ENCODE measurements at regions not wholly inside any gene's neighbourhood (a gene's known extent, or its start where the extent isn't known, plus 50 kb on each side); places are given as distances from the start of the nearest gene placed in this dataset.

DNA sequence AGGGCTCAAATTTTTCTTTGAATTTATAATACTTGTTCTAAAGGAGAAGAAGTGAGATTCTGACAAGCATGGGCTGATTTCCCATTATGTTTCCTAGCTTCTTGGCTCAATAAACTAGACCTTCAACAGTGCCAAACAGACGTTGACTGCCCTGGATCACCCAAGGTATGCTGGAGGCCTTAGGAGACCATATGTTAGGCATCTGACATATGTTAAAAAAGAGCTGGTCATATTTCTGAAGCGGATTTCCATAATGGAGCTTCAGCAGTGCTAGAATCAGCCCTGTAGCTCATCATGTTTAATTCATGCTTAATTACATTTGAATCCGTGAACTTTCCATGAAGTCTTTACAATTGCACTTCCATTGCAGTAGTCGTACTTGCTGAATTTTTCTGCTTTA lies 653.3 kb downstream of the DIAPH3 start (continued):
- TF ChIP-seq, protein P1, sequence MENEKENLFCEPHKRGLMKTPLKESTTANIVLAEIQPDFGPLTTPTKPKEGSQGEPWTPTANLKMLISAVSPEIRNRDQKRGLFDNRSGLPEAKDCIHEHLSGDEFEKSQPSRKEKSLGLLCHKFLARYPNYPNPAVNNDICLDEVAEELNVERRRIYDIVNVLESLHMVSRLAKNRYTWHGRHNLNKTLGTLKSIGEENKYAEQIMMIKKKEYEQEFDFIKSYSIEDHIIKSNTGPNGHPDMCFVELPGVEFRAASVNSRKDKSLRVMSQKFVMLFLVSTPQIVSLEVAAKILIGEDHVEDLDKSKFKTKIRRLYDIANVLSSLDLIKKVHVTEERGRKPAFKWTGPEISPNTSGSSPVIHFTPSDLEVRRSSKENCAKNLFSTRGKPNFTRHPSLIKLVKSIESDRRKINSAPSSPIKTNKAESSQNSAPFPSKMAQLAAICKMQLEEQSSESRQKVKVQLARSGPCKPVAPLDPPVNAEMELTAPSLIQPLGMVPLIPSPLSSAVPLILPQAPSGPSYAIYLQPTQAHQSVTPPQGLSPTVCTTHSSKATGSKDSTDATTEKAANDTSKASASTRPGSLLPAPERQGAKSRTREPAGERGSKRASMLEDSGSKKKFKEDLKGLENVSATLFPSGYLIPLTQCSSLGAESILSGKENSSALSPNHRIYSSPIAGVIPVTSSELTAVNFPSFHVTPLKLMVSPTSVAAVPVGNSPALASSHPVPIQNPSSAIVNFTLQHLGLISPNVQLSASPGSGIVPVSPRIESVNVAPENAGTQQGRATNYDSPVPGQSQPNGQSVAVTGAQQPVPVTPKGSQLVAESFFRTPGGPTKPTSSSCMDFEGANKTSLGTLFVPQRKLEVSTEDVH (IDR thresholded peaks at IDR 0.05; ENCODE audit: low read depth, partially characterized antibody): no peak

GRCh38 chr13:59513686-59514085 lies 650.0 kb downstream of the DIAPH3 start:
- ChIA-PET SMC1A (ENCODE audit: uncharacterized antibody, unreplicated experiment) (no interaction called here), POLR2A (no interaction called here), RAD21 (ENCODE audit: unreplicated experiment) (no interaction called here), CTCF (no interaction called here)
- ATAC-seq: no peak
- no peak for DNase-seq (ENCODE audit: low read depth, low spot score)
- H3K36me3 ChIP-seq (ENCODE audit: control insufficient read depth in 2 of 2, insufficient read depth in 2 of 2, low read length in 1 of 2): no peaks in the 10 kb centered on the region
- no peaks in the 10 kb centered on the region for H4K20me1 ChIP-seq (ENCODE audit: control insufficient read depth, insufficient read depth)
- H2AFZ ChIP-seq (ENCODE audit: control insufficient read depth, low read depth, low read length): no peak overlapping the region
- intact Hi-C loops (cut with micrococcal nuclease; ENCODE audit: unreplicated experiment): no loop called here
- no peak overlapping the region for H3K9ac ChIP-seq (ENCODE audit: control insufficient read depth, insufficient read depth, low read length)
- in situ Hi-C loops (cut with MboI): no loop called here
- no peaks in the 10 kb centered on the region for H3K27me3 ChIP-seq (replicated peaks in 1 of 2; ENCODE audit: control insufficient read depth in 2 of 2, insufficient read depth in 2 of 2, low read length in 1 of 2)
- H3K4me2 ChIP-seq (ENCODE audit: control insufficient read depth, insufficient read depth): no peak overlapping the region
- H3K79me2 ChIP-seq (ENCODE audit: control insufficient read depth, insufficient read depth, low read length): no peaks in the 10 kb centered on the region
- WGBS (ENCODE audit: insufficient coverage, insufficient replicate concordance, low lambda C conversion rate, missing lambda C conversion rate): 0% methylated on average over 1 of the region's 1 CpG
- BruUV-seq (replicated peaks): no TSS peak
- TF ChIP-seq RBBP5 (conservative IDR thresholded peaks at IDR 0.05) (no peak), CREB1 (IDR thresholded peaks at IDR 0.05; ENCODE audit: low read depth) (no peak), DPF2 (IDR thresholded peaks at IDR 0.05) (no peak), CUX1 (IDR thresholded peaks at IDR 0.05; ENCODE audit: insufficient replicate concordance, low read depth, low read length) (no peak), ASH2L (IDR thresholded peaks at IDR 0.05; ENCODE audit: borderline replicate concordance, low read depth) (no peak), CEBPB (IDR thresholded peaks at IDR 0.05; ENCODE audit: borderline replicate concordance in 1 of 2, low read depth in 2 of 2, low read length in 2 of 2) (no peak), WRNIP1 (IDR thresholded peaks at IDR 0.05; ENCODE audit: borderline replicate concordance, low read depth, low read length) (no peak), TBL1XR1 (IDR thresholded peaks at IDR 0.05; ENCODE audit: low read depth, low read length) (no peak)
- TF ChIP-seq, protein P2, sequence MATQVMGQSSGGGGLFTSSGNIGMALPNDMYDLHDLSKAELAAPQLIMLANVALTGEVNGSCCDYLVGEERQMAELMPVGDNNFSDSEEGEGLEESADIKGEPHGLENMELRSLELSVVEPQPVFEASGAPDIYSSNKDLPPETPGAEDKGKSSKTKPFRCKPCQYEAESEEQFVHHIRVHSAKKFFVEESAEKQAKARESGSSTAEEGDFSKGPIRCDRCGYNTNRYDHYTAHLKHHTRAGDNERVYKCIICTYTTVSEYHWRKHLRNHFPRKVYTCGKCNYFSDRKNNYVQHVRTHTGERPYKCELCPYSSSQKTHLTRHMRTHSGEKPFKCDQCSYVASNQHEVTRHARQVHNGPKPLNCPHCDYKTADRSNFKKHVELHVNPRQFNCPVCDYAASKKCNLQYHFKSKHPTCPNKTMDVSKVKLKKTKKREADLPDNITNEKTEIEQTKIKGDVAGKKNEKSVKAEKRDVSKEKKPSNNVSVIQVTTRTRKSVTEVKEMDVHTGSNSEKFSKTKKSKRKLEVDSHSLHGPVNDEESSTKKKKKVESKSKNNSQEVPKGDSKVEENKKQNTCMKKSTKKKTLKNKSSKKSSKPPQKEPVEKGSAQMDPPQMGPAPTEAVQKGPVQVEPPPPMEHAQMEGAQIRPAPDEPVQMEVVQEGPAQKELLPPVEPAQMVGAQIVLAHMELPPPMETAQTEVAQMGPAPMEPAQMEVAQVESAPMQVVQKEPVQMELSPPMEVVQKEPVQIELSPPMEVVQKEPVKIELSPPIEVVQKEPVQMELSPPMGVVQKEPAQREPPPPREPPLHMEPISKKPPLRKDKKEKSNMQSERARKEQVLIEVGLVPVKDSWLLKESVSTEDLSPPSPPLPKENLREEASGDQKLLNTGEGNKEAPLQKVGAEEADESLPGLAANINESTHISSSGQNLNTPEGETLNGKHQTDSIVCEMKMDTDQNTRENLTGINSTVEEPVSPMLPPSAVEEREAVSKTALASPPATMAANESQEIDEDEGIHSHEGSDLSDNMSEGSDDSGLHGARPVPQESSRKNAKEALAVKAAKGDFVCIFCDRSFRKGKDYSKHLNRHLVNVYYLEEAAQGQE (IDR thresholded peaks at IDR 0.05; ENCODE audit: low read depth, low read length): no peak
- H3K4me1 ChIP-seq (ENCODE audit: control insufficient read depth, insufficient read depth, low read length): no peaks in the 10 kb centered on the region
- no peaks in the 10 kb centered on the region for H3K9me3 ChIP-seq (replicated peaks; ENCODE audit: control insufficient read depth, insufficient read depth, low read length)
- H3K27ac ChIP-seq (ENCODE audit: control insufficient read depth, insufficient read depth): no peak overlapping the region
- FAIRE-seq: no peak
- H3K4me3 ChIP-seq: no peak overlapping the region
